A673 (cell line): ENCODE measurements at regions not wholly inside any gene's neighbourhood (a gene's known extent, or its start where the extent isn't known, plus 50 kb on each side); places are given as distances from the start of the nearest gene placed in this dataset.

Experiments used
- BruUV-seq: library from RNA; stranded (reverse); fragments of 400-500 nt; replicated peaks from 2 replicates; lab custom pipeline; 2021; lab: Mats Ljungman, UMichigan
- CTCF ChIA-PET: fragments of 300-600 bp; sonication (Branson Sonifier 250); formaldehyde crosslinking; loops from one replicate; lab custom pipeline; 2022; ENCODE audit warnings: antibody characterized with exemption; lab: Charles Lee
- POLR2A ChIA-PET: fragments of 300-600 bp; sonication (Branson Sonifier 250); formaldehyde crosslinking; loops from one replicate; lab custom pipeline; 2022; ENCODE audit warnings: antibody characterized with exemption; ENCODE audit not compliant: low non-redundant PET; lab: Charles Lee
- DNase-seq: peaks from one replicate; pipeline ENCODE4 v3.0.0-alpha.2; 2015; ENCODE audit warnings: low spot score
- H3K27ac ChIP-seq: fragments of 200-600 bp; sonication (generic); 2 replicates; pipeline ENCODE4 v1.5.1; 2016; ENCODE audit warnings: mixed run types, low read depth, mild to moderate bottlenecking, mixed read lengths, antibody characterized with exemption, low read length; ENCODE audit not compliant: poor library complexity, severe bottlenecking
- H3K27me3 ChIP-seq: fragments of 200-600 bp; sonication (generic); replicated peaks from 2 replicates; pipeline ENCODE4 v1.6.1; 2017; ENCODE audit warnings: mixed run types, low read depth, mild to moderate bottlenecking, mixed read lengths, antibody characterized with exemption, low read length; ENCODE audit not compliant: insufficient read depth, poor library complexity
- H3K36me3 ChIP-seq: fragments of 200-600 bp; sonication (generic); 2 replicates; pipeline ENCODE4 v1.6.1; 2016; ENCODE audit warnings: mixed run types, mild to moderate bottlenecking, mixed read lengths, antibody characterized with exemption, low read length; ENCODE audit not compliant: insufficient read depth, poor library complexity, severe bottlenecking
- H3K4me1 ChIP-seq: fragments of 200-600 bp; sonication (generic); 2 replicates; pipeline ENCODE4 v1.6.1; 2017; ENCODE audit warnings: mixed run types, mild to moderate bottlenecking, mixed read lengths, antibody characterized with exemption, low read length; ENCODE audit not compliant: insufficient read depth, poor library complexity, severe bottlenecking
- H3K4me3 ChIP-seq: fragments of 200-600 bp; sonication (generic); 2 replicates; pipeline ENCODE4 v1.5.1; 2016; ENCODE audit warnings: low read depth, mixed run types, mild to moderate bottlenecking, mixed read lengths, low read length; ENCODE audit not compliant: poor library complexity, severe bottlenecking
- H3K9me3 ChIP-seq: fragments of 200-600 bp; sonication (generic); 2 replicates; pipeline ENCODE4 v1.6.1; 2016; ENCODE audit warnings: mixed run types, low read depth, mild to moderate bottlenecking, mixed read lengths, antibody characterized with exemption, low read length; ENCODE audit not compliant: poor library complexity, severe bottlenecking
- EZH2 ChIP-seq: fragments of 200-600 bp; sonication (generic); IDR thresholded peaks from 2 replicates; pipeline ENCODE4 v1.6.1; 2017; ENCODE audit warnings: borderline replicate concordance, low read depth, mild to moderate bottlenecking, mixed read lengths, antibody characterized with exemption, low read length; ENCODE audit not compliant: poor library complexity, severe bottlenecking
- intact Hi-C: fragments of 100-400 bp; cut with micrococcal nuclease; formaldehyde crosslinking; loops from one replicate; pipeline ENCODE4 v1.10.0; 2022; ENCODE audit not compliant: unreplicated experiment
- TF ChIP-seq, protein P1 (sequence below): fragments of 300-800, 200-600 bp; sonication (generic); conservative IDR thresholded peaks from 2 replicates; pipeline ENCODE4 v1.5.1; 2017; ENCODE audit warnings: low read depth, mild to moderate bottlenecking, antibody characterized with exemption, low read length, moderate library complexity, mixed read lengths

GRCh38 chr1:37403166-37403565, 71.2 kb upstream of the ZC3H12A start:
- Histone ChIP-seq H3K27ac (no peak overlapping the region), H3K36me3 (no peaks in the 10 kb centered on the region), H3K4me1 (no peaks in the 10 kb centered on the region), H3K4me3 (no peak overlapping the region), H3K9me3 (no peaks in the 10 kb centered on the region), H3K27me3 (peaks cover 42% of the 10 kb centered on the region)
- intact Hi-C loops, result no loop called here
- no TSS peak for BruUV-seq
- no peak for TF ChIP-seq EZH2
- TF ChIP-seq, protein P1, sequence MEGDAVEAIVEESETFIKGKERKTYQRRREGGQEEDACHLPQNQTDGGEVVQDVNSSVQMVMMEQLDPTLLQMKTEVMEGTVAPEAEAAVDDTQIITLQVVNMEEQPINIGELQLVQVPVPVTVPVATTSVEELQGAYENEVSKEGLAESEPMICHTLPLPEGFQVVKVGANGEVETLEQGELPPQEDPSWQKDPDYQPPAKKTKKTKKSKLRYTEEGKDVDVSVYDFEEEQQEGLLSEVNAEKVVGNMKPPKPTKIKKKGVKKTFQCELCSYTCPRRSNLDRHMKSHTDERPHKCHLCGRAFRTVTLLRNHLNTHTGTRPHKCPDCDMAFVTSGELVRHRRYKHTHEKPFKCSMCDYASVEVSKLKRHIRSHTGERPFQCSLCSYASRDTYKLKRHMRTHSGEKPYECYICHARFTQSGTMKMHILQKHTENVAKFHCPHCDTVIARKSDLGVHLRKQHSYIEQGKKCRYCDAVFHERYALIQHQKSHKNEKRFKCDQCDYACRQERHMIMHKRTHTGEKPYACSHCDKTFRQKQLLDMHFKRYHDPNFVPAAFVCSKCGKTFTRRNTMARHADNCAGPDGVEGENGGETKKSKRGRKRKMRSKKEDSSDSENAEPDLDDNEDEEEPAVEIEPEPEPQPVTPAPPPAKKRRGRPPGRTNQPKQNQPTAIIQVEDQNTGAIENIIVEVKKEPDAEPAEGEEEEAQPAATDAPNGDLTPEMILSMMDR, result no peak
- no peak for DNase-seq
- ChIA-PET CTCF (no interaction called here), POLR2A (no interaction called here)

- TF ChIP-seq, protein P1, result no peak
- no peak for TF ChIP-seq EZH2
- Histone ChIP-seq H3K27me3 (peaks cover 46% of the 10 kb centered on the region), H3K9me3 (no peaks in the 10 kb centered on the region), H3K4me3 (no peak overlapping the region), H3K4me1 (no peaks in the 10 kb centered on the region), H3K27ac (no peak overlapping the region), H3K36me3 (no peaks in the 10 kb centered on the region)
- intact Hi-C loops, result no loop called here
- ChIA-PET CTCF (no interaction called here), POLR2A (interaction anchor here (0.7 kb wide), 1 partner anchor 48 kb away, joined by 3 read pairs; no protein-coding TSS in a partner anchor)
- DNase-seq, result no peak
- no TSS peak for BruUV-seq
These were observed 69.7 kb upstream of the ZC3H12A start for GRCh38 chr1:37404711-37405110.

- Histone ChIP-seq H3K4me3 (no peak overlapping the region), H3K9me3 (no peaks in the 10 kb centered on the region), H3K36me3 (no peaks in the 10 kb centered on the region), H3K4me1 (no peaks in the 10 kb centered on the region), H3K27ac (no peak overlapping the region), H3K27me3 (peaks cover 17% of the 10 kb centered on the region)
- peak; percentile 33 for DNase-seq
- TF ChIP-seq, protein P1, result no peak
- no peak for TF ChIP-seq EZH2
- intact Hi-C loops, result no loop called here
- ChIA-PET CTCF (no interaction called here), POLR2A (no interaction called here)
- no TSS peak for BruUV-seq
These were observed 64.3 kb upstream of the ZC3H12A start for GRCh38 chr1:37410105-37410504.
